OCI-LY1 (cell line): ENCODE measurements at regions not wholly inside any gene's neighbourhood (a gene's known extent, or its start where the extent isn't known, plus 50 kb on each side); places are given as distances from the start of the nearest gene placed in this dataset.

Source experiments
- EZH2 ChIP-seq: fragments of 200-600 bp; sonication (generic), shearing (Covaris generic); IDR thresholded peaks from 2 replicates; pipeline ENCODE4 v1.8.0; 2017; ENCODE audit warnings: borderline replicate concordance, mixed run types, mild to moderate bottlenecking, antibody characterized with exemption, low read length, moderate library complexity, mixed read lengths
- TF ChIP-seq, protein P1 (sequence below): fragments of 200-600 bp; sonication (generic), shearing (Covaris generic); IDR thresholded peaks from 2 replicates; pipeline ENCODE4 v1.5.1; 2017; ENCODE audit warnings: mild to moderate bottlenecking, antibody characterized with exemption, low read length, moderate library complexity, mixed read lengths

DNA sequence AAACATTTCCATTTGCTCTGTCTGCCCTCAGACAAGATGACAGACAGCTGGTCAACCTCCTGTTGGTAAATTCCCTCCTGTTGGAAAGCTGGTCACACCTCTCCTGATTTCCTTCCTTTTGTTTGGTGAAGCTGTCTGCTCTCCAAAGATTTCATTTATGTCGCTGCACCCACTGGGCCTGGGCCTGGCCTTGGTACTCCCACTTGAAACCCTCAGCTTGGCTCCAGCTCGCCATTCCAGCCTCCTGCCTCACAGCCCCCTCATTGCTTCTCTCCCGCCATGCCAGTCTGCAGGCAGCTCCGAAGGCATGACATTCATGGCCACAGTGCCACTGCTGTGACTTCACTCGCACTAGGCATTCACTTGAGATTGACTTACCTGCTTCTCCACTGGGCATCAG is 451.8 kb downstream of the VRK1 start:
- TF ChIP-seq, protein P1, sequence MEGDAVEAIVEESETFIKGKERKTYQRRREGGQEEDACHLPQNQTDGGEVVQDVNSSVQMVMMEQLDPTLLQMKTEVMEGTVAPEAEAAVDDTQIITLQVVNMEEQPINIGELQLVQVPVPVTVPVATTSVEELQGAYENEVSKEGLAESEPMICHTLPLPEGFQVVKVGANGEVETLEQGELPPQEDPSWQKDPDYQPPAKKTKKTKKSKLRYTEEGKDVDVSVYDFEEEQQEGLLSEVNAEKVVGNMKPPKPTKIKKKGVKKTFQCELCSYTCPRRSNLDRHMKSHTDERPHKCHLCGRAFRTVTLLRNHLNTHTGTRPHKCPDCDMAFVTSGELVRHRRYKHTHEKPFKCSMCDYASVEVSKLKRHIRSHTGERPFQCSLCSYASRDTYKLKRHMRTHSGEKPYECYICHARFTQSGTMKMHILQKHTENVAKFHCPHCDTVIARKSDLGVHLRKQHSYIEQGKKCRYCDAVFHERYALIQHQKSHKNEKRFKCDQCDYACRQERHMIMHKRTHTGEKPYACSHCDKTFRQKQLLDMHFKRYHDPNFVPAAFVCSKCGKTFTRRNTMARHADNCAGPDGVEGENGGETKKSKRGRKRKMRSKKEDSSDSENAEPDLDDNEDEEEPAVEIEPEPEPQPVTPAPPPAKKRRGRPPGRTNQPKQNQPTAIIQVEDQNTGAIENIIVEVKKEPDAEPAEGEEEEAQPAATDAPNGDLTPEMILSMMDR = no peak
- TF ChIP-seq EZH2 = no peak
